Neural cell (in vitro differentiated cells): ENCODE measurements at regions not wholly inside any gene's neighbourhood (a gene's known extent, or its start where the extent isn't known, plus 50 kb on each side); places are given as distances from the start of the nearest gene placed in this dataset.

Experiments used
- CTCF ChIP-seq: fragments of 450-650 bp; IDR thresholded peaks from 2 replicates; pipeline ENCODE4 v1.5.1; 2014; ENCODE audit warnings: antibody characterized with exemption, mild to moderate bottlenecking, moderate library complexity; ENCODE audit not compliant: poor library complexity, severe bottlenecking
- EP300 ChIP-seq: fragments of 450-650 bp; conservative IDR thresholded peaks from 2 replicates; pipeline ENCODE4 v1.6.1; 2014; ENCODE audit warnings: antibody characterized with exemption, mild to moderate bottlenecking, moderate library complexity; ENCODE audit not compliant: poor library complexity, severe bottlenecking
- EZH2 ChIP-seq: fragments of 200-600, 300-800 bp; shearing (Covaris generic), sonication (generic); IDR thresholded peaks from 2 replicates; pipeline ENCODE4 v1.6.1; 2014; ENCODE audit warnings: antibody characterized with exemption, low read length, borderline replicate concordance, mild to moderate bottlenecking; ENCODE audit not compliant: insufficient read depth, poor library complexity, severe bottlenecking
- POLR2AphosphoS5 ChIP-seq: IDR thresholded peaks from 2 replicates; pipeline ENCODE4 v1.6.1; 2012
- RAD21 ChIP-seq: fragments of 450-650 bp; conservative IDR thresholded peaks from 2 replicates; pipeline ENCODE4 v1.6.1; 2014; ENCODE audit warnings: antibody characterized with exemption, mild to moderate bottlenecking, moderate library complexity
- REST ChIP-seq: IDR thresholded peaks from 2 replicates; pipeline ENCODE4 v1.6.1; 2012; ENCODE audit warnings: borderline replicate concordance
- SMC3 ChIP-seq: fragments of 450-650 bp; conservative IDR thresholded peaks from 2 replicates; pipeline ENCODE4 v1.6.1; 2014; ENCODE audit warnings: antibody characterized with exemption, mild to moderate bottlenecking, moderate library complexity; ENCODE audit not compliant: poor library complexity
- TAF1 ChIP-seq: IDR thresholded peaks from 2 replicates; pipeline ENCODE4 v1.6.1; 2012; ENCODE audit warnings: low read depth

- TF ChIP-seq TAF1, result no peak
- TF ChIP-seq EP300, result no peak
- TF ChIP-seq POLR2AphosphoS5, result no peak
- no peak for TF ChIP-seq CTCF
- TF ChIP-seq EZH2, result no peak
- TF ChIP-seq RAD21, result no peak
- TF ChIP-seq SMC3, result no peak
- no peak for TF ChIP-seq REST
Measured at GRCh38 chr5:135213027-135213386, 179.0 kb upstream of the PITX1 start.
